Thoracic aorta (tissue), 2 donors: ENCODE measurements at regions not wholly inside any gene's neighbourhood (a gene's known extent, or its start where the extent isn't known, plus 50 kb on each side); places are given as distances from the start of the nearest gene placed in this dataset.
A peak's percentile ranks its signal among the peaks of the same experiment; 100 is the strongest.

Experiments used
- ATAC-seq: fragments of 150-250 bp; one replicate; pipeline ENCODE4 v1.8.0; 2017; ENCODE audit warnings: low read depth; ENCODE audit not compliant: insufficient number of reproducible peaks, low FRiP score
- DNase-seq: peaks from one replicate; pipeline ENCODE4 v3.0.0-alpha.2; 2020; ENCODE audit warnings: low spot score
- H3K27ac ChIP-seq, 2 donors: fragments of 200-600 bp; sonication (generic); 1 replicate in 1 of 2; 2 replicates in 1 of 2; pipeline ENCODE4 v1.5.1; 2016; ENCODE audit warnings: mild to moderate bottlenecking in 2 of 2, moderate library complexity in 2 of 2
- H3K27me3 ChIP-seq: fragments of 200-600 bp; sonication (generic); replicated peaks from 2 replicates; pipeline ENCODE4 v1.6.0; 2016; ENCODE audit warnings: mild to moderate bottlenecking; ENCODE audit not compliant: insufficient read depth
- H3K36me3 ChIP-seq: fragments of 200-600 bp; sonication (generic); one replicate; pipeline ENCODE4 v1.5.1; 2016
- H3K4me1 ChIP-seq, 2 donors: fragments of 200-600 bp; sonication (generic); 1 replicate in 1 of 2; 2 replicates in 1 of 2; pipeline versions ENCODE4 v1.5.1 to v1.6.0; 2016; ENCODE audit warnings: low read depth in 2 of 2, mild to moderate bottlenecking in 1 of 2; ENCODE audit not compliant: control insufficient read depth in 1 of 2
- H3K4me3 ChIP-seq: fragments of 200-600 bp; sonication (generic); 2 replicates; pipeline ENCODE4 v1.5.1; 2016; ENCODE audit warnings: mild to moderate bottlenecking
- H3K9me3 ChIP-seq: fragments of 200-600 bp; sonication (generic); 2 replicates; pipeline ENCODE4 v1.5.1; 2016
- TF ChIP-seq, protein P1 (sequence below): fragments of 200-600 bp; sonication (generic); IDR thresholded peaks from one replicate; pipeline ENCODE4 v1.5.1; 2019; ENCODE audit warnings: antibody characterized with exemption

DNA sequence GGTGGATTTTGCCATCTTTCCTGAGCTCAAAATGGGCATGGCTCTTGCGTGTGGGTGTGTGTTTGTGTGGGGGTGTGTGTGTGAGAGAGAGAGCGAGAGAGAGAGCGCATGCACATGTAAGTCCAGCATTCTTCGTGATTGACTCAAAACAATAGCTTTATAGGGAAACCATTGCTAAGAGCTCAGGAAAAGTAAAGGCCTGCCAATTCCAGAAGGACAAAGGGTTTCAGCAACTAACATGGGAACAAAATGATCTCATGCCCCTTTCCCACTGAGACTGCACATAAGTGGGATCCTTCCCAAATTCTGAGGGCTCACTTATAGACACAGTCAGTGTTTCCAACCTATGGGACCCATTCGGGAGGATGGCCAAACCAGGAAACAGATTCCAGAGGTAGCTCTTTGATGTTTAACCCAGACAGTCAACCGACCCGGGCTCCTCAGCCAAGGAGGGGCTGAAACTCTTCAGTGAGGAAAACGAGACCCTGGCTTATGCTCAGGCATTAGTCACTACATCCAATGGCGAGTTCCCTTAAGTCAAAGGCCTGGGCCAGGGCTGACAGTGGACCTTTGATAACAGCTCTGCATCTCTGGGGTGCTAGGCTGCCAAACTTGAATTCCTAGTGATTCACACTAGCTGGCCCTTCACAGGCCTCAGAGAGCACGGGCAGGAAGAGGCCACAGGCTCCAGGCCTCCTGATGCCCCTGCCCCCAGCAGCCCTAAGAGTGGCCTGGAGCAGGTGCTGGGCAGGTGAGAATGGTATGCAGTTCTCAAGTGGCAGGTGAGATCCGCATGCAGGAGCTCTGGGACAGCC lies 305.0 kb upstream of the C2CD4B start:
- DNase-seq = peak; percentile 60
- H3K27ac ChIP-seq = peak overlapping the region; percentile 88 to 99
- no peaks in the 10 kb centered on the region for H3K9me3 ChIP-seq
- peak overlapping the region; percentile 43 for H3K4me3 ChIP-seq
- peaks cover 50 to 97% of the 10 kb centered on the region in 2 donors for H3K4me1 ChIP-seq
- no peaks in the 10 kb centered on the region for H3K27me3 ChIP-seq
- peak; percentile 82 for ATAC-seq
- no peaks in the 10 kb centered on the region for H3K36me3 ChIP-seq
- TF ChIP-seq, protein P1, sequence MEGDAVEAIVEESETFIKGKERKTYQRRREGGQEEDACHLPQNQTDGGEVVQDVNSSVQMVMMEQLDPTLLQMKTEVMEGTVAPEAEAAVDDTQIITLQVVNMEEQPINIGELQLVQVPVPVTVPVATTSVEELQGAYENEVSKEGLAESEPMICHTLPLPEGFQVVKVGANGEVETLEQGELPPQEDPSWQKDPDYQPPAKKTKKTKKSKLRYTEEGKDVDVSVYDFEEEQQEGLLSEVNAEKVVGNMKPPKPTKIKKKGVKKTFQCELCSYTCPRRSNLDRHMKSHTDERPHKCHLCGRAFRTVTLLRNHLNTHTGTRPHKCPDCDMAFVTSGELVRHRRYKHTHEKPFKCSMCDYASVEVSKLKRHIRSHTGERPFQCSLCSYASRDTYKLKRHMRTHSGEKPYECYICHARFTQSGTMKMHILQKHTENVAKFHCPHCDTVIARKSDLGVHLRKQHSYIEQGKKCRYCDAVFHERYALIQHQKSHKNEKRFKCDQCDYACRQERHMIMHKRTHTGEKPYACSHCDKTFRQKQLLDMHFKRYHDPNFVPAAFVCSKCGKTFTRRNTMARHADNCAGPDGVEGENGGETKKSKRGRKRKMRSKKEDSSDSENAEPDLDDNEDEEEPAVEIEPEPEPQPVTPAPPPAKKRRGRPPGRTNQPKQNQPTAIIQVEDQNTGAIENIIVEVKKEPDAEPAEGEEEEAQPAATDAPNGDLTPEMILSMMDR = no peak

DNA sequence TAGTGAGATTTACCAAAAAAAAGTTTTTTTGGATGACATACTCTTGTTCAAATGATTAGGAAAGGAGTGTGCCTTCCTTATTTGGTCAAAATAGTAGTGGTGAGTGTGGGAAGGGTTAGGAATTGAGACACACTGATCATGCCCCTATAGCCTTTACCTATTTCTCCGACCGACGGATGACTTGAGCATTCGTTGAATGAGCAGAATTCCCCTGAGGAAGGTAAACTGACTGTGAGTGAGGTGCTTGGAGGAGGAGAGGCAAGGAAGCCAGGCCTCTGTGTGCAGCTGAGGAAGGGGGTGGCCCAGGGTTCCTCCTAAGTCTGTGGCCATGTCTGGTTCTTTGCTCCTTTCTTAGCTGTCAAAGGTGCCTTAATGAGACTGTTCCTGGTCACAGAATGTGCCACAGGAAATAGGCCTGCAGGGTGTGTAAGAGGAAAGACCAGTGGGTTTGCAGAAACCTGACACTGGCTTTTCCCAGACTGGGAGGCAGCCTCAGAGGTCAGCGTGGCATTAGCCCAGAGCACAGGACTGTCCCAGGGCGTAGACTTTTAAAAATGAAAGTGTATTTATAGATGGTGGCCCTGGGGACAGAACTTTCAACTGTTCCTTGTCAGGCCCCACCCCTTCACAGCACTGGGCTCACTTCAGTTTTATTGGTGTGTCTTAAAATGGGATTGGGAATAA lies 307.7 kb upstream of the C2CD4B start:
- Histone ChIP-seq H3K27ac (peak overlapping the region; percentile 88 to 99), H3K4me1 (peaks cover 50 to 95% of the 10 kb centered on the region in 2 donors), H3K27me3 (no peaks in the 10 kb centered on the region), H3K4me3 (peak overlapping the region; percentile 12), H3K36me3 (no peaks in the 10 kb centered on the region), H3K9me3 (no peaks in the 10 kb centered on the region)
- TF ChIP-seq, protein P1 = no peak
- ATAC-seq (peak; percentile 9), DNase-seq (no peak)

DNA sequence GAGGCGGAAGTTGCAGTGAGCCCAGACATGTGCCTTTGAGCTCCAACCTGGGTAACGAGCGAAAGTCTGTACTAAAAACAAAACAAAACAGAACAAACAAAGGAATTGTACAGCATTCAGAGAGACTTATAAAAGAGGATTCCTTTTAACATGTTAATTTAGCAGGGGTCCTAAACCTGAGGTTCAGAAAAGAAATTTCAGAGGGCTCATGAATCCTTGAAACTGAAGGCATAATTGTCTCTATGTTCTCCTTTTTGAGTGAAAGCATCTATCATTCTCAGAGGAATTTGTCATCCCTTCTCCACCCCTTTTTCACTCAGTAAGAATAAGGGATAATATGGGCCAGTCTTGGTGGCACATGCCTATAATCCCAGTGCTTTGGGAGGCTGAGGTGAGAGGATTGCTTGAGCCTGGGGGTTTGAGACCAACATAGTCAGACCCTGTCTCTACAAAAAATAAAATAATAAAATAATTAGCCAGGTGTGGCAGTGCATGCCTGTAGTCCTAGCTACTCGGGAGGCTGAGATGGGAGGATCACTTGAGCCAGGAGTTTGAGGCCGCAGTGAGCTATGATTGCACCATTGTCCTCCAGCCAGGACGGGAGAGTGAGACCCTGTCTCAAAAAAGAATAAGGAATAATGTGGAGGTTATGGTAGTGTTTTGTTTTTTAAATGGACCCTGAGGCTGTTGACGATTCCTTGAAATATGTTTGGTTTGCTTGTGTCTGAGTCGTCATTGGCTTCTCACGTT lies 309.1 kb upstream of the C2CD4B start:
- peak overlapping the region; percentile 88 to 99 for H3K27ac ChIP-seq

DNA sequence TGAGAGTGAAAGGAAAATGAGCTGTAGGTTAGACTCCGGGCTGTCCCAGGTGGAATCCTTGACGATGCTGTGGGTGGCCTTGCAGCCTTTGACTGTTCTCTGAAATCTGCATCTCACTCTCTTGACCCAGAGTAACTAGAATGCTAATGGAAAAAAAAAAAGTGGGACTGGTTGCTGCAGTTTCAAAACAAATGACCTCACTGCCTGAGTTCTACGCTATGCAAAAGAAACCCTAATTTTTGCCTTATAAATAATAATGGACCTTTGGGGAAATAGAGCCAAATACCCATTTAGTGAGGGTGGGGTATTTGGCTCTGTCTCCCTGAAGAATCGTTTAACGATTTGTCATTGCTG lies 309.7 kb upstream of the C2CD4B start:
- TF ChIP-seq, protein P1 = no peak
- H3K27ac ChIP-seq = peak overlapping the region; percentile 88 to 99
- no peak for ATAC-seq

More for the DNA sequence above, 309.1 kb upstream of the C2CD4B start:
- ATAC-seq (no peak), DNase-seq (no peak)
- TF ChIP-seq, protein P1 = no peak
- no peaks in the 10 kb centered on the region for H3K27me3 ChIP-seq
- H3K36me3 ChIP-seq = no peaks in the 10 kb centered on the region
- no peaks in the 10 kb centered on the region for H3K9me3 ChIP-seq
- peaks cover 46 to 98% of the 10 kb centered on the region in 2 donors for H3K4me1 ChIP-seq
- no peak overlapping the region for H3K4me3 ChIP-seq

DNA sequence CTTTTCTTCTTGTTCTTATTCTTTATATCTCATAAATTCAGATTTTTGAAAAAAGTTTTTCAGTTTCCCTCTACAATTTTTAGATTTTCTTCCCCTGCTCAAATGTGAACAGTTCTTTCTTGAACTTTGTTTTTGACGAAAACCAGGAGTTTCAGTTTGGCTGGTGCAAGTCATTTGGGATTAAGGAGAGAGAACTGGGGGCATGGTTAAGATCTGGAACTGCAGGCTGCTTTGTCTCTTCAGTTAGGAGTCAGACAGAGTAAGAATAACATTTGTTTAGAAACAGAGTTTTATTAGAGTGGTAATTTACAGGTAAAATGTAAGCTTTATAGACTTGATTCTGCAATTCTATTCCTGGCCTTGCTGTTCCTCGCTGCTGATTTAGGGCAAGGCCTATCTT lies 310.5 kb upstream of the C2CD4B start:
- no peak for DNase-seq
- no peak for ATAC-seq
- H3K9me3 ChIP-seq = no peaks in the 10 kb centered on the region
- H3K27ac ChIP-seq = peak overlapping the region; percentile 88 to 99
- TF ChIP-seq, protein P1 = no peak
- H3K36me3 ChIP-seq = no peaks in the 10 kb centered on the region
- peak overlapping the region; percentile 33 for H3K4me3 ChIP-seq
- peaks cover 40 to 85% of the 10 kb centered on the region in 2 donors for H3K4me1 ChIP-seq
- no peaks in the 10 kb centered on the region for H3K27me3 ChIP-seq

More for the DNA sequence above, 309.7 kb upstream of the C2CD4B start:
- H3K4me3 ChIP-seq = peak overlapping the region; percentile 33
- peaks cover 46 to 93% of the 10 kb centered on the region in 2 donors for H3K4me1 ChIP-seq
- no peak for DNase-seq
- H3K27me3 ChIP-seq = no peaks in the 10 kb centered on the region
- H3K9me3 ChIP-seq = no peaks in the 10 kb centered on the region
- no peaks in the 10 kb centered on the region for H3K36me3 ChIP-seq
